ENCODE measurements at regions not wholly inside any gene's neighbourhood (a gene's known extent, or its start where the extent isn't known, plus 50 kb on each side); places are given as distances from the start of the nearest gene placed in this dataset.

GRCh38 chr1:94654031-94654430 lies 112.5 kb upstream of the F3 start:
- TF ChIP-seq CTCF (IDR thresholded peaks at IDR 0.05; ENCODE audit: low read depth, low read length), result no peak
- no peak for TF ChIP-seq POLR2A (IDR thresholded peaks at IDR 0.05; ENCODE audit: extremely low read depth, insufficient read length)

All from NB4 (cell line).